CD1c-positive myeloid dendritic cell (primary cell): ENCODE measurements at regions not wholly inside any gene's neighbourhood (a gene's known extent, or its start where the extent isn't known, plus 50 kb on each side); places are given as distances from the start of the nearest gene placed in this dataset.

Experiments used
- DNase-seq: peaks from one replicate; pipeline ENCODE4 v3.0.0-alpha.2; 2016; ENCODE audit errors: extremely low spot score

DNA sequence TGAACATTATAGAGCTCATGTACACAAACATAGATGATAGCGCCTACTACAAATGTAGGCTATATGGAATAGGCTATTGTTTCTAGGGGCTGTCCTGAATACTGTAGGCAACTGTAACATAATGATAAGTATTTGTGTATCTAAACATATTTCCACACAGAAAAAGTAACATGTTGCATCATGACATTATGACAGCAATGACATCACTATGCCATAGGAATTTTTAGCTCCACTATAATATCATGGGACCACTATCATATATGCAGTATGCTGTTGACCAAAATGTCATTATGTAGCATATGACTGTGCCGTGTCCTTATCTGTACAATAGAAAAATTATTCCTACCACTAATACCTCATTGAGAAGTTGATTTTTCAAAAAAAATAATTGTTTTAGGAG lies 96.7 kb upstream of the SSTR1 start:
- DNase-seq, result no peak

DNA sequence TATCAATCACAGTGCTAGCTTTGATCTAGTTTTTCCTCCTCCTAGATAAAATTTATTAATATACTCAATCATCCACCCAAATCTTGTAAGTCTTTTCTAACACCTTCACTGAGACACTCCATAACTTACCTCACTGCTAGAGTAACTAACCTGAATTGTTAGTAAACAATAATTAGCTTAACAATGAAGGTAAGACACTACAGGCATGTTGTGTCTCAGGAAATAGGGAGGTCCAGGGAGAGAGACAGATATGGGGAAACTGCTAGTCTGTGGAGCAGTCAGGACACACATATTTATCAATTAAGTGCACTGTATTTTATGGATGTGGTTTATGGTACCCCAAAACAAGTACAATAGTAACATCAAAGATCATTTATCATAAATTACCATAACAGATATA lies 94.2 kb upstream of the SSTR1 start:
- no peak for DNase-seq

DNA sequence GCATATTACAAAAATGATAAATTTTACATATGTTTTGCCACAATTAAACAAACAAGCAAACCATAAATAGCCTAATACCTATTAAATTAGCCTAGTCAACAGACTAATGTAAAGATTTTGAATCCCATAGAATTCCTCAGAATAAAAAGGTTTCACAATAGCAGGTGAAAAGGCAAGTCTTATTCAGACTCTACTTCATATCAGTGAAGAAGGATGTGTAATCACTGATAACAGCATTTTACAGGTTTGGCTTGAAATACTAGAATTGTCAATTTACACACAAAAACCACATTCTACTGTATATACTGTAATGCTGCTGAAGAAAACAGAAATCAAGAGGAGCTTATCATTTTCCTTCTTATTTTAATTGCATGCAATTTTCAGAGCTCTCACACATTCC lies 90.8 kb upstream of the SSTR1 start:
- DNase-seq, result no peak

DNA sequence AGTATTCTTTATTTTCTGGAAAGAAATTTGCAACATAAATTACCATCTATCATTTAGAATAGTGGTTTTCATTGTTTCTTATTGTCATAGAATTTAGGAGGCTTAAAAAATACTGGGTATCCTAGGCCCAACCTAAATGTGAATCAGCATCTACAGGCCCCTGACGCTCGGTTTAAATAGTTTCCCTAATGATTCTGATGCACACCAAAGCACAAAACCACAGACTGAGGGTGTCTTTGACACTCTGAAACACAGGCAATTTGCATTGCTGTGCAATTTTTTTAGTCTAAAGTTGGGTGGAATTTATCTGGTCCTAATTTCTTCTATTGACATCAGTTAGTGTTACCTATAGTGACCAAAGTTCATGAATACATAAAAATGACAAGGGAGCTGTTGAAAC lies 87.6 kb upstream of the SSTR1 start:
- no peak for DNase-seq

DNA sequence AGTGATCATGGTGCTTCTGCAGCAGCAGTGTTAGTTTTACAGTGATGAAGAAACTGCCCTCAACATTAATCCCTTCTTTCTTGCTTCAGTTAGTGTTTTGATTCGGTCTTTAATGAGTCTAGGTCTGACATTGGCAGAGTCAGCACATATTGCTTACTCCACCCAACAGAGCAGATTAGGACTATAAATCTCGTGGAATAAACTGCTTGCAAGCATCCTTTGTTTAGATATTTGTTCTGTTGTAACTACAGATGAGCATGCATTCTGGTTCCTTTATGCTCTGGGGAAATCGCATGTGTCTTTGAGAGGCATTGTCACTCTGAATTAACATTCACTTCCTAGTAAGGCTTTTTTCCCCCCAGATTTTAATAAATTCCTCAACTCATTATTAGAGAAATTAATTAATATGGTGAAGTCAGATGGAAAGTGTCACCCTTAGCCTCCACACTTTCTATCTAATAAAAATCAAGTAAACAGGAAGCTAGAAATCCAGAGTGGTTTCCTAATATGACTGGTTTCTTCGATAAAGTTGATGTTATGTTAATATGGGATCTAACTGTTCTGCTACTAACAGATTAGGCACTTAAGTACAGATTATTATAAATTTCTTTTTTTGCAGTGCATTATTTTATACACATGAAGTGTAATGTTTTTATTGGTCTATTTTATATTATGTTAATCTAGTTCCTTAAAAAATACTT lies 86.2 kb upstream of the SSTR1 start:
- DNase-seq, result no peak

DNA sequence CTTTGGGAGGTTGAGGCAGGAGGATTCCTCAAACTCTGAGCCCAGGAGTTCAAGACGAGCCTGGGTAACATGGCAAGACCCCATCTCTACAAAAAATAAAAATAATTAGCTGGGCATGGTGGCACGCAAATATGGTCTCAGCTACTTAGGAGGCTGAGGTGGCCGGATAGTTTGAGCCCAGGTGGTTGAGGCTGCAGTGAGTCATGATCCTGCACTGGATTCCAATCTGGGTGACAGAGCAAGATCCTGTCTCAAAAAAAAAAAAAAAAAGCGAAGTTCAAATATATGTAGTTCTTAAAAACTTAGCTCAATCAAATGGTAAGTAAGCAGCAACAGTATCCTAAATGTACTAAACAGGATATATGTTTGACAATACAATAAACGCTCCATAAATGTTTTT lies 85.5 kb upstream of the SSTR1 start:
- DNase-seq, result no peak

DNA sequence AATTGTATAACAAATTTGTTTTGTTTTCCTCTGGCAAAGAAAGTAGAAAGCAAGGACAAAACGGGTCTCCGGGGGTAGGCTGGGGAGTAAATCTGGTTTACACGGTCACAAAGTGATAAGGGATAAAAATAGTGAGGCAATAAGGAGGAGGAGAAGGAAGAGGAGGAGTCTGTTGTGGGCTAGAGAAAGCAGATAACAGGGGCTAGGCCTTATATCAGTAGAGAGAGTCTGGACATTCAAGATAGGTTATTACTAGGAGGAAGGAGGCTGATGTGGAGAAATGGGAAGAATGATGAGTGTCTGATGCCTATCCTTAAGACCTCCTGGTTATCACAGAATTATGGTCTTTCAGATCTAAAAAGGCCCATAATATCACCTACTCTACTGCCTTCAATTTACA lies 83.2 kb upstream of the SSTR1 start:
- DNase-seq, result no peak

DNA sequence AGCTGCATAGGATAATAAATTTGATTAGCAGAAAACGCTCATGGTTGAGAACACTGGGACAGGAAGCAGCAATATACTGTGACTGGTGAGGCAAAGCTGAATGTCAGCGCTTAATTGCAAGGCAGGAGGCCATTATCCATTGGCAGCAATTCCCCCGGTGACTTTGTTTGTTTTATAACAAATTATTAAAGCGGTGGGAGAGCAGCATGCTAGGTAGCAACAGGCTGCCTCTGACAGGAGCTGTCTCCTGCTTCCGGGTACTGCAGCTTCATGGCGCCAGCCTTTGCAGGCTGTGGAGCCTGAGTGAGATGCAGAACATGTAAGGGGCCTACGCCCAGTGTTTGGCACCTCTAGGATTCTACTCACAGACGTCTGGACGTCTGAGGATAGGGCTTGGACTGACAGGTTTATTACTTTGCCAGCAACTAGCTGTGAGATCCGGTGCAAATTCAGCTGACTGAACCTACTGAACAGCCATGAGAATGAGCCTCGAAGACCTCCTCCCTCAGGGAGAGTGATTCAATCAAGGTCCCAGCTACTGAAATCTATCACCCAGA lies 82.1 kb upstream of the SSTR1 start:
- DNase-seq, result no peak

DNA sequence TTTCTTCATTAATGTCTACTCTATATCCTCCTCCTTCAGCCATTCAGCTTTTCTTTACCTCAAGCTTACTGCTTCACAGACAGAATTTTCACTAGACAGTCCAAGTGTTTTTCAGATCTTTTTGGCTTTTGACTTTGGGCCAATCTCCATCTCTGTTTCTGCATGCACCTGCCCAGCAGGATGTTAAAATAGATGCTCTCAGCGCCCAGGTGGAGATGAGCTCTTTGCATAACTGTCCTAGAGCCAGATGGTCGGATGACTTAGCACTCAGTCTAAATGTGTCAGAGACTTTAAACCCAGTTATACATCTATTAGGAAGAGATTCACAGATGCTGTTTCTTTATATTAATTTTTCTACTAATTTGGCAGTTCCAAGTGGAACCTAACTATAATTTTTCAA lies 80.3 kb upstream of the SSTR1 start:
- no peak for DNase-seq

DNA sequence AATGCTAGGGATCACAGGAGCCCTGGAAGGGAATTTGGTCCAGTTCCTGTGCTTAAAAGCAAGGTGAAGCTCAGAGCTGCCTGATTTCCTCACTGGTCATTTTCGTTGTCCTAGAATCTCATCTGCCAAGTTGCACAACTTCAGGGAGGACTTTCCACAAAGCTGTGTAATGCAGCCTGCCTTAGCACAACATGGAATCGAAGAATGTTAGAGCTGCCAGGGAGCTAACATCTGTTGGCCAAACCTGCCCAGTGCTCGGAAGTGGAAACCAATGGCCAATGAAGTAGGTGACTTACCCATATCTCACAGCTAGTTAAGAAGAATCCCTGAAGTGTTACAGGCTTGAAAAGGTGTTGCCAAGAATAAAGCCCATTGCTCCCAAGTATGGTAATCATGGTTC lies 79.9 kb upstream of the SSTR1 start:
- DNase-seq, result no peak

DNA sequence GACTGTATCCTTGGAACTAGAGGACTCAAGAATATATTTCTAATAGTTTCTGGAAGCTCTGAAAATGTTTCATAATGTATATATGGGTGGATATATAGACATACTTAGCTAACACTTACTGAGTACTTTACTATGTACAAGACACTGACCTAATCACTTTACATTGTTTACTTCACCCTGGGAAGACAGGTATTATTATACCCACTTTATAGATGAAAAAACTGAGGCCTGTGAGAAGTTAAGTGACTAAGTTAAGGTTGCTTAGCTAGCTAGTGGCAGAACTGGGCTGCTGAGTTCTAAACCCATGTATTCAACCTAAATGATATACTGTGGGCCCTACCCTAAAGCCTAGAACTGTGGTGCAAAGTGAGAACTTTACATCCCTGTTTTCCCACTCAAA lies 79.1 kb upstream of the SSTR1 start:
- DNase-seq, result no peak

DNA sequence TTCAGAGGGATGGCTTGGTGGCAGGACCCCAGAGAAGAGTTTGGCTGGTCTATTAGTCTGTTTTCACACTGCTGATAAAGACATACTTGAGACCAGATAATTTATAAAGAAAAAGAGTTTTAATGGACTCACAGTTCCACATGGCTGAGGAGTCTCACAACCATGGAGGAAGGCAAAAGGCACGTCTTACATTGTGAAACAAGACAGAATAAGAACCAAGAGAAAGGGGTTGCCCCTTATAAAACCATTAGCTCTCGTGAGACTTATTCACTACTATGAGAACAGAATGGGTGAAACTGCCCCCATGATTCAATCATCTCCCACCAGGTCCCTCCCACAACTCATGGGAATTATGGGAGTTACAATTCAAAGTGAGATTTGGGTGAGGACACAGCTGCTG lies 78.5 kb upstream of the SSTR1 start:
- no peak for DNase-seq

DNA sequence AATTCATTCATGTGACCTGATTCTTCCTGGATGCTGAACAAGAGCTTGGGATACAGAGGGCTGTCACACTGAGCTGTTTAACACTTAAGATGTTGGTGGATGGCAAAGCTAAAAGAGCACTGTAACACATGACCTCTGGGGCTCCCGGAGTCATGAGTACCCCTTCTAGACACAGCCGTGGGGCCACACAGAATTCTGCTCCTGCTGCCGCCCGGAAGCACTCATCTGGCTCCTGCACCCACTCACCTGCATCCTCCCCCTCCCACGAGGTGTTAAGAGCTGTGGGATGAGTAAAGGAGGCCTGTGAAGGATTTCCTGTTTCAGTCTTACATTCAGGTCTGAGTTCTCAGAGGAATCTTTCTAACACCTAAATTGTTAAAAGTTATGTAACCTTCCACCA lies 78.0 kb upstream of the SSTR1 start:
- DNase-seq, result no peak

DNA sequence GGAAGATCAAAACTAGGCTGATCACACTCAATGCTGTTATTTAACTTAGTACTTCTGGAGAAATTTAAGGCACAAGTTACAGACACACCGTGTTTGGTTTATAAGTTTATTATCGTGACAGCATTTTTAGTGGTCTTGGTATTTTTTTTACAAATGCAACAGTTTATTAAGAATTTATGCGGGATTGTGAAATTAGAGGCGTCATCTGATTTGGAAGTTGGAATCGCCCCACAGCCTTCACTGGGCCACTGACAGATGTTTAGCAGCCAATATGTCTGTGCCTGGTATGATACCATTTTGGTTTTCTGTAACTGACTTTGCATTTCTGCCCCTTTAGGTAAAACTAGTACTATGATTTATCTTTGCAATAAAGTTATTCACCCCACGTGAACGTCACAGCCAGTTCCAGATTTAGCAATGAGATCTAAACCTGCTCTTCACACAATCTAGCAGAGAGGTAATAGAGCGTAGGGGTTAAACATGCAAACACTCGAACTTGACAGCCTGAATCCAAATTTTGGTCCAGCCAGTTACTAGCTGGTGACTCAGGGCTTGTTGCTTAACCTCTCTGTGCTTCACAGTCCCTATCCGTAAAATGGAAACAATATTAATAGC lies 73.2 kb upstream of the SSTR1 start:
- no peak for DNase-seq

DNA sequence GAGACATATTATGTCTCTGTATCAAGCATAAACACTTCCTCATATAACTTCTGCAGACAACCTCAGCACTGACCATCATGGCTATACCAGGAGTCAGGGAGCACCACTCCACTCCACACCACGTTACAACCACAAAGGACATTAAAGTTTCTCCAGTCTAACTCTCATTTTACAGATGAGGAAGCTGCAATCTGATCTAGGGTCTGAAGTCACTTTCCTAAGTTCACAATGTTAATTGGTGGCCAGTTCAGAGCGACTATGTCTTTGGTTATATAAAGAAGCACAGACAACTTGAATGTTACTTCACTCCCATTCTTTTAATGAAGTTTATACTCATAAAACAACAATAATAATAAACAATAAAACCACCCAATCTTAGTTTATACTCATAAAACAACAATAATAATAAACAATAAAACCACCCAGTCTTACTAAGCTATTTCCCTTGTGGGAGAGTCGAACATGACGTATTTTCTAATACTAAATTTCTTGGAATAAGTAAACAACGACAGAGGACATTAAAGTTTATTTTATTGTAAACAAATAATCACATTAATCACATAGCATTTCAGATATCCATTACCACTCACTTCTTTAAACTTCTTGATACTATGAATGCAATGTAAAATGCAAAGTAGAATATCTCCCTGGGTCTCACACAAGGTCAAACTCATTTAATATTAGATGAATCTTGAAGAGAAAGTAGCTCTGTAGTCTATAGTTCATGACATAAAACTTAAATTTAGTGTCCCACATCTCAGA lies 72.4 kb upstream of the SSTR1 start:
- no peak for DNase-seq

DNA sequence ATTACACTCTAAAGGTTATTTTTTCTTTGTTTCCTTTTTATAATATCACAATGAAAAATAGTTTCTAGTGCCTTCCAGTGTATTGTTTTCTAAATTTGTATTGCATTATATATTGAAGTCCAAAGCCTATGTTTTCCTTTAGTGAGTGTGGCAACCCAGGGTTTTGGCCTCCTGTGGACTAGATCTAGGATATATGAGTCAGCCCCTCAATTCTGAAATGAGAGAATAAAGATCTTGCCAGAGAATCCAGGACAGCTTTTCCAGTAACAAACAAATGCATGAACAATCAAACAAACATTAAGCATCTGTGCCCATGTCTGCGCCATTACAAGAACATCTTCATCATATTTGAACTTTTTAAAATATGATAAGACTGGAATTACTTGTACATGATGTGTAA lies 70.7 kb upstream of the SSTR1 start:
- DNase-seq, result no peak

DNA sequence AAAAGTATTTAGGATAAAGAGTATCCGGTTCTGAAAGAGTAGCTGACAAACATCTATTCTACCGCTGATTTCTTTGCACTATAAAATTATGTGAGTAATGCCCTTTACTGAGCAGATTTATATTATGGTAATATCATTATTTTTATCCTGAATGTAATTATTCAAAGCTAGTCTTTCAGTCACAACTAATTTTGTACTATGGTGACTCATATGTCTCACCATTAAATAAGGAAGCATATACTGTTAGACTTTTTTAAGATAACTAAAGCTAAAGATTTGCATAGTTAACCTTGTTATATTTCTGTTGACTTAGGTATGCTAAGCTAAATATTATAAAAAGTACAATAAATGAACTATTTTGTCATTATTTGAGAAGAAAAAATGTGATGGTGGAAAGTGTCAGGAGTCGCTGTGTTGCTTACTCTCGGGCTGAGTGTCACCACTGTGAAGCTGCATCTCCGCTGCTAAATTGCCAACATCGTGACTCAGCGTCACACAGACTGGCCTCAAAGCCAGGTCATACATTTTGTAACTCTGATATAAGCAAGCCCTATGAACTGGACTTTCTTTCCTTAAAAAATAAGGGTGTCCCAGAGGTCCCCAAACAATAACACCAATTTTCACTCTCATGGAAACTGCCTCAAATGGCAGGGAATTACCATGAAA lies 69.1 kb upstream of the SSTR1 start:
- no peak for DNase-seq

DNA sequence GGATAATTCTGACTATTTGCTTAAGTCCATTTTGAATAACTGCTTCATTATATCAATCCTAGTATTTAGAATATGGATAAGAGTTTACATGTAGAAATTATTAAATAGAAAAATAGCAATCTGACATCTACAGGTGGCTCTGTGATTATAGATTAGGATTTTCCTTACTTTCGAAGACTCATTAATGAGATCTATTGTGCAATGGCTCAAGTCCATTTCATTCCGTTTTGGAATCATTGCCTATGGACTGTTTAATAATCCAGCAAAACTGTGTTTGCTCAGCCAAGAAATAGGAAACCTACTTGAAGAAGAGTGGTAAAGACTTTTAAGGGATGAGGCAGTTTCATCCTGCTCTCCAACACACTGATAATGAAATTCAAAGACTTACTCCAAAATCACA lies 67.8 kb upstream of the SSTR1 start:
- no peak for DNase-seq

DNA sequence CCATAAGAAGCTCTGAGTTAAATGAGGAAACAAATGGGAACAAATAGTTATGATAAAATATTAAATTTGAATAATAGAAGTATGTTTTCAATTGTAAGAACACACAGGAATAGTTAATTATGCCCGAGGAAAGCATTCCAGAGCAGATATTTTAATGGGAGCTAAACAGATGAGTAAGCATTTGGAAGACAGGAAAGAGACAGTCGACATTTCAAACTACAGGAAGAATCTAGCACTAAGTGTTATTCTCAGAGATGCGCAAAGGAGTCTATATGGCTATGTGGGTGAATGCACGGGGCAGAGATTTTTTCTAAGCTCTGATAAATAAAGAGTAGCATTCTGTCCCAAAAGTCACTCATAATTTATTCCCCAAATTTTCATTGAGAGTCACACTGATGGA lies 64.5 kb upstream of the SSTR1 start:
- DNase-seq, result no peak

DNA sequence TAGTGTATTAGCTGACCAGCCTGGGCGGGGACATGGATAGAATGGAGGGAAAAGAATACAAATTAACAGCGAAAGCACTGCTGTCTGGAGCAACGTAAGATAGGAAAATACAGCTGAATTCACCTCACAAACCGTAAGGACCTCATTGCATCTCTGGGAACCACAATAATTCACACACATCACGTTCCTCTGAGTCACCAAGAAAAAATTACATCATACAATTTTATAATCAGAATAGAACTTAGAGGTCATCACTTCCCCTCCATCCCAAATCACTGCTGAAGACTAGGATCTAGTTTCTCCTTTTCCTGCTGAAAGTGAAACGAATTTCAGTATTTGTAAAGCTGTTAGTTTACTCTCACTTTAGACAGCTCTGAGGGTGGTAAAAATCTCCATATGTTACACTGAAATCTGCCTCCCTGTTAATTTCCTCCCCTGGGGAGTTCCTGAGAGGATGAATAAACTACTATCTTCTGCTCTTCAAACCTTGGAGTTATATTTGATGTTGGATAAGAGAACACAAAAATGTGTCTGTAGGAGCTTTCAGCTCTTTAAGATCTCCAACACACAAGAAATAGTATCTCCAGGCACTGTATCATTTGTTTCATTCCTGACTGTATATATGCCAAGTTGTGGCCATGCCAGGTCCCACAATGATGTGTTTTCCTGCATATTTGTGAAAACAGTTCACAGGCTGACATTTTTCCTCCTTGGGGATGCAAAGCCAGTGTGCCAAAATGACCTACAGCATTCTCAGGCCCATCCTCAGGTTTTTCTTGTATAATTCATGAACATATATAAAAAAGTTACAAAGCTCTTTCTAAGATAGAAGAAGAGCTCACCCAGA lies 63.8 kb upstream of the SSTR1 start:
- DNase-seq, result no peak

DNA sequence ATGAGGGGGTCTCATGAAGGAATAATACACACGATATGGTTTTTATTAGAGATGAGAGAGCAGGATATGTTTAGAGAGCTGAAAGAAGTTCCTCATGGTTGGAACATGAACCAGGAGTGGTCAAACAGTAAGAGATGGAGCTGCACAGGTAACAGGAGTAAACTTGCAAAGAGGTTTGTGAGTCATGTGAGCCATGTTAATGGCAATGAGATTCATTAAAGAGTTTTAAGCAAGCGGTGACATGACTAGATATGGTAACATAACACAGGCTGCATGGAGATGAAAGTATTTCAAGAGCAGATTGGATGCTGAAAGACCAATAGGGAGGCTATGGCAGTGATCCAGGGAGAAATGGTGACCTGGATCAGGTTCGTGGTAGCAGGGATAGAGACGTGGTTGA lies 62.6 kb upstream of the SSTR1 start:
- DNase-seq, result no peak

DNA sequence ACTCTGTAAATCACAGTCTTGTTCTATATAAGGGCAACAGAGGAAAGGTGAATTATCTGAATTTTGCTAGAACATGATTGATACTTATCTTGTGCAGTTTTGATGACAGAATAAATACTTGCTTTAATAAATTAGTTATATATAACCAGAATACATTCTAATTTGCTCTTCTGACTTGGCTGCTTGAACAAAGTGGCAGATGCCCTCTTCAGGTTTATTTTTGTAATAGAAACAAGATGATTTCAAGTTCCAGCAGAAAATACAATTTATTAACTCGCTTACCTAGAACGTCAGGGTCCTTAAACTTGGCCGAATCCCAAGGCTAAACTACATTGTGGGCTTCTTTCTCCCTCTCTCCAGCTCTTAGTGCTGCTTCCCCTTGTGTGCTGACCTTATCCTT lies 57.6 kb upstream of the SSTR1 start:
- DNase-seq, result no peak
